Hippocampal formation (tissue), 2 donors: ENCODE measurements at regions not wholly inside any gene's neighbourhood (a gene's known extent, or its start where the extent isn't known, plus 50 kb on each side); places are given as distances from the start of the nearest gene placed in this dataset.

Experiments
- DNase-seq, 2 donors: peaks; one replicate each; lab custom pipeline; 2025; lab: John Stamatoyannopoulos, UW

DNA sequence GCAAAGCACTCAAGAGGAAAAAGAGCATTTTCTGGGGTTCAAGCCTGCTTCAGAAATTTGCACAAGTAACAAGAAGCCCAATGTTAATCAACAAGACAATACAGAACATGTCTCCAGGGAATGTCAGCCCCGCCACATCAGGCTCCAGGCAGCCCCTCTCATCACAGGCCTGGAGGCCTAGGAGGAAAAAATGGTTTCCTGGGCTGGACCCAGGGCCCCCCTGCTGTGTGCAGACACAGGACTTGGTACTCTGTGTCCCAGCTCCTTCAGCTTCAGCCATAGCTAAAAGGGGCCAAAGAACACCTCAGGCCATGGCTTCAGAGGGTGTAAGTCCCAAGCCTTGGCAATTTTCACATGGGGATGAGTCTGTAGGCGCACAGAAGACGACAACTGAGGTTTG lies 802.9 kb upstream of the KLHL29 start:
- DNase-seq, result no peak

DNA sequence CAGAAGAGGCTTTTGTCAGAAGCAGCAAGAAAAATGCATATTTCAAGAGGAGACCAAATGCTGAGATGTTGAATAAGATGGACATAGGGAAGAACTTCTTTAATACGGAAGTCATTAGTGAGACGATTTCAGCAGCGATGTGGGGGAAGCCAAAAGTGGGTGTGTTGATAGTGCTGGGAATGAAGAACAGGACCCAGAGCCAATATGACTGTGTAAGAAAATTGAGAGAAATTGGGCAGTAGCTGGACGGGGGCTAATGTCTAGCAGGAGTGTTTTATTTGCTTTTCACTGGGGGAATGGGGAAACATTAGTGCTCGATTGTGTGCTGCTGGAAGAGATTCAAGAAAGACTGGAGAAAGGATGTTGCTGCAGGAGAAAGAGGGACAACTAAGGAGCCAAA lies 788.7 kb upstream of the KLHL29 start:
- no peak for DNase-seq

DNA sequence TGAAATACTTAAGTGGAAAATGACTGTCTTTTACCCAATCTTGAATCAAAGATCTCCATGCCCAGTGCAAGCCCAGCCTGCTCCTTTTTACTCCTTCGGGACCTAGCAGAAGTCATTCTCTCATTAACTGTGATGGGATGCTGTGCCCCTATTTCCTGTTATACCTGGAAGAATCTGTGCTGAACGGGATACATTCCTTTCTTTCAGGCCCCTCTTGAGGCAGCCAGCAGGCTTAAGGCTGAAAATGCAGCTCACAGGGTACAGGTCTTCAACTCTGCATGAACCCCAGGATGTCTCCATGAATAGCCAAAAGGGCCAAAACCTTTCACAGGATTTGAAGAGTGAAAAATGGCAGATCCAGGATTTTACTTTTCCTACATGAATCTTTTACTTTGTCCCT lies 784.8 kb upstream of the KLHL29 start:
- no peak for DNase-seq

DNA sequence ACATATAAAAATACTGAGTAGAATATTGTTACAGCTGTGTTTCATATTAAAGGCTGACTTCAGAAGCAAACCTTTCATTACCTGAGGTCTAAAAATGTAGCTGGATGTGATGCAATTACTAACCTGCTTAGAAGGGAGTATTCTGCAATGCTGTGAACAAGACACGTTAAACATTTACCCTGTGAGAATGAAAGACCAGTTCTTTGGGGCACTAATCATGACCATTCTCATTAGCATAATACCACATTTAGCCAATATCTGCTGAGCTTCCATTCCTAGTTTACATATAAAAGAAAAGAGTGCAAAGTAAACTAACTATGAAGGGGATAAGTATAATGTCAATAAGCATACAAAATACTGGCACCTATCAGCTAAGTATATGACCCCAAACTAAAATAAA lies 784.0 kb upstream of the KLHL29 start:
- DNase-seq, result no peak

DNA sequence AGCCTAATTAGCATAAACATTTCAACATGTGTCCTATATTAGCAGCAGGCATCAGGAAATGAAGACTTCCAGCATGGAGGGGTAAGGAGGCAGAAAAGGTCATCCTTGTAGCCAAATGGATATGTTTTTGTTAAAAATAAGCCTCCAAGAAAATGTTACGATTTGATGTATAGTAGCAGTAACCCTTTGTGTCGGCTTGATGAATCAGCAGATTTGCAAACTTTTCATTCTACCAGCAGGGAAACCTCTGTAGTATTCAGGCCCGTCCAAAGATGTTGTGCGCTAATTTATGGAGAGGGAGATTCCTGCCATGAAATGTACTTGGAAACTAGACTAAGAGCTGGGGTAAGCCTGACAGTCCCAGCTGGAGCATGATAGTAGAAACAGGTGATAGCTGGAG lies 780.8 kb upstream of the KLHL29 start:
- DNase-seq, result no peak

DNA sequence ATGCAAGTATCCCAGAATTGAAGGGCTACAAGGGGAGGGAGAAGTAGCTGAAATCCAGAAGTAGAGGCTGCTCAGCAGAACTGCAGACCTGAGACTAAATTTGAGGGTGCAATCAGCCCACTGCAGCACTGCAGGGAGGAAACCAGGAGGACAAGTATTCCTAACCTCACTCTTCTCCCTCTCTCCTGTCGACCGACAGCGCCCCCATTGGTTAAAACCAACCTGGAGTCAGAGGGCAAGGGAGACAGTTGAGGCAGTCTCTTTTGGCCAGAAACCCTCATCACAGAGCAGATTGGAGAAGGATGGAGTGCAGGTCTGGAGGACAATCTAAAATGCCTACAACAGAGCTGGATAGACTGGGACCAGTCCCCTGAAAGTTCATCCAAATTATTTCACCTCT lies 768.9 kb upstream of the KLHL29 start:
- DNase-seq, result no peak

DNA sequence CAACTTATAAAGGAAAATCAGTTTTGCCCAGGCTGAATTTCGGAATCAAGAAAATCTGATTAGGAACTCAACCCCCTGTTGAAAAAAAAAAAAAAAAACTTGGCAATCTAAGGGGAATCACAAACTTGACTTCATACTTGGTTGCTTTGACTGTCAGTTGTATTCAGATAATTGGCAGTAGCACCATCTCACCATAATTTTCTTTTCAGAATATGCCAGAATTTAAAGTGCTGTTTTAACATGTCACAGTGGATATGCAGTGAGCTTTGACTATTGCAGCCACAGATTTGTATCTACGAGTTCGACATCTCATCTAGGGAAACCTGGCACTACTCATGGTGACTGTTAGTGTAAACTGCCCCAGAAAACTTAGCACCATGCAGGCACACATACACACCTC lies 761.4 kb upstream of the KLHL29 start:
- no peak for DNase-seq

DNA sequence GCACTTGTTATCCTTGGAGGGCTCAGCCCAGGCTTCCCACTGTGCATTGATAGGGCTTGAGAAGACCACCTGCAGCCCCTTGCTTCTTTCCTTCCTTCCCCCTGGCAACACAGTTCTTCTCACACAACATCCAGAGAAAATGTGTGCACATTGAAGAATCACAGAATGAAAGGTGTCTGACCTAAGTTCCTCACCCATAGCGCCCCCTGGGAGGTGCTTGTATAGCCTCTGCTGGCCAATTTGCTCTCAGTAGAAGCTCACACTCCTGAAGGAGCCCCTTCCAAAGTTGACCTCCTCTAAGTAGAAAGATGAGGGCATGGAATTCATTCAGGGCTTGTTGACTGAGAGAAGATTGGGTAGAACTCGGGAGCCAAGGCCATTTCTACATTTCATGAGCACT lies 758.4 kb upstream of the KLHL29 start:
- no peak for DNase-seq

DNA sequence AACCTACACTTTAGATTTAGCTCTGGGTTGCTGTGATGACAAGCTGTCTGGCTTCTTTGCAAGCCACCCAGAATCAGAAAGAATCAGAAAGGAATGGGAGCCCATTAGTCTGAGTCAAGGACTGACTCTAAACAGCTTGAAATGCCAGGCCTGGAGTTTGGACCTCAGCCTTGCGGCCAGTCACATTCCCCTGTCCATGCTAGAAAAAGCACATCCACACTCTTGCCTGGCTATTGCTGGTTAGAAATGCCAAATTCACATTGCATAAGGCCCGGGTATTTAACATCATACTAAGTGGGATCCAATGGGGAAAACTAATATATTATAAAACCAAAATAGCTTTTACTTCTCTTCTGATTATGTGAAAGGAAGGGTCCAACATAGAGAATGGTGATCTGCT lies 756.8 kb upstream of the KLHL29 start:
- DNase-seq, result no peak

DNA sequence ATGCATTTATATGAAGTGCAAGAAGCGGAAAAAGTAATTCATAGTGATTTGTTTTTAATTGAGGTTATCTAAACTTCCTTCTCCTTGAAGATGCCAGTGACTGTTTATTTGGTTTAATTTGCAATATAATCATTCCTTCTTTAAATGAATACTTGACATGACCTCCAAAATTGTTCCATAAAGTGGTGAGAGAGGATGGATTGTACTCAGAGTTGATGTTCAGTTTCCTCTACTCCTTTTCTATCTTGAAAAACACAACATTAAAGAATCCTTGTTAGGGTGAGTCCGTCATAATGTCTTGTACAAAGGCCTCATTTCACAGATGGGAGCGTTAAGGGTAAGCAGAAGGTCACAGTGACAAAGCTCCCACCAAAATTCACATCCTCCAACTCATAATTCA lies 756.1 kb upstream of the KLHL29 start:
- DNase-seq, result no peak

DNA sequence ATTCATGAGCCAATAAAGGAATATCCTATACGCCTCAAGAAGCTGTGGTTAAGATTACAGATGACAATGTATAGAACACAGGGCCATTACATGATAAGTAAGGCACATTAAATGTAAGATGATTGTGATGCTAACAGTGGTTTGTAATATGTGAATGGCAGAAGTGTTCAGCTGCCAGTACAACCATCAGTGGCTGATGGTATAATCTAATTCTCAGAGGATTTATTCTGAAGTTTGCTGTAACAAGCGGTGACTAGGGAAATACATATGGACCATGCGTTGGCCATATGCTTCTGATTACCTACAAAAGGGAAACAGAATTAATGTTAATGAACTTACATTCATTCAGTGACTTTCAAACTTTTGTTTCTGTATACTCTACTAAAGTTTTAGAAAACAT lies 750.8 kb upstream of the KLHL29 start:
- DNase-seq, result no peak

DNA sequence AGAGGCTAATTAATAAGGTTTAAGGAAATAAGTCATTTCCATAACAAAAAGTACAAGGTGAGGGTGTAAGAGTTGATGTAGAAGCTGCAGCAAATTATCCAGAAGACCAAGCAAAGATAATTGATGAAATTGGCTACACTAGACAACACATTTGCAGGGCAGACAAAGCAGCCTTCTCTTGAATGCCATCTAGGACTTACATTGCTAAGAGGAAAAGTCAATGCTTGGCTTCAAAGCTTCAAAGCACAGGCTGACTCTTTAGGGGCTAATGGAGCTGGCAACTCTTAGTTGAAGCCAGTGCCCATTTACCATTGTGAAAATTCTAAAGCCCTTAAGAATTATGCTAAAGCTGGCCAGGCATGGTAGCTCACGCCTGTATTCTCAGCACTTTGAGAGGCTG lies 728.6 kb upstream of the KLHL29 start:
- DNase-seq, result no peak

DNA sequence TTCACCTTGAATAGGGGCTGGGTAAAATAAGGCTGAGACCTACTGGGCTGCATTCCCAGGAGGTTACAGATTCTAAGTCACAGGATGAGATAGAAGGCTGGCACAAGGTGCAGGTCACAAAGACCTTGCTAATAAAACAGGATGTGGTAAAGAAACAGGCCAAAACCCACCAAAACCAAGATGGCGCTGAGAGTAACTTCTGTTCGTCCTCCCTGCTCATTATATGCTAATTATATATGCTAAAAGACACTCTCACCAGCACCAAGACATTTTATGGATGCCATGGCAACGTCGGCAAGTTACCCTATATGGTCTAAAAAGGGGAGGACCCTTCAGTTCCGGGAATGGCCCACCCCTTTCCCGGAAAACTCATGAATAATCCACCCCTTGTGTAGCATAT lies 711.5 kb upstream of the KLHL29 start:
- DNase-seq, result no peak

DNA sequence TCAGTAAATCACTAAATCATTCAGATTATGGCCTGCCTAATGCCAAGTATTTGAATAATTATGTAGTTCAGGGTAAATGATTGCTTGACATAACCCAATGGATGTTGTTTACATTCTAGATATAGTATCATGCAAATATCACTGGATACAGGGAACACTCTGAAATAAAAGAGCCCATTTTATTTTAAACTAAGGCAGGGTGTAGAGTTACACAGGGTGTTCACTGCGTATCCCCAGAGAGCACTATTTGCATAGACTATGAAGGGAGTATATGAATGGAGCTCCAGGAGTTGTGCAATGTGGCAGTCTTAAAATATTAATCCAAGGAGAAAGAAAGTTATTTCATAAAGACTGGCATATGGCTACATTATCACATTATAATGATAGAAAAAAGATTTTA lies 701.1 kb upstream of the KLHL29 start:
- DNase-seq, result no peak

DNA sequence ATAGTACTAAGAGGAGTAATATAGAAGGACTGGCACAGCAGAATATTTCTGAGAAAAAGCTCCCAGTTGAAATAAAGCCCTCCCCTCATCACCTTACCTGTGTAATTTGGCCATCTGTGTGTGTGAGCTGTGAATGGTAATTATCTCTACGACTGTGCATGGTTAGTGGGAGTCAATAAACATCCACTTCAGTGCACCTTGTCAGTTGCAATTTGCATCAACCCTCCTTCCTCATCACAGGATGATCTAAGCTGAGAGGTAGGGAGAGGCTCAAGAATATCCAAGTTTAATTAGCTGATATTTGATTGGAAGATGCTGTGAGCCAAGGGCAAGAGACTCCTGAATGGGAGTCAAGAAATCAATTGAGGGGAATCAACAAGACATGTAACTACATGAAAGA lies 694.9 kb upstream of the KLHL29 start:
- no peak for DNase-seq

DNA sequence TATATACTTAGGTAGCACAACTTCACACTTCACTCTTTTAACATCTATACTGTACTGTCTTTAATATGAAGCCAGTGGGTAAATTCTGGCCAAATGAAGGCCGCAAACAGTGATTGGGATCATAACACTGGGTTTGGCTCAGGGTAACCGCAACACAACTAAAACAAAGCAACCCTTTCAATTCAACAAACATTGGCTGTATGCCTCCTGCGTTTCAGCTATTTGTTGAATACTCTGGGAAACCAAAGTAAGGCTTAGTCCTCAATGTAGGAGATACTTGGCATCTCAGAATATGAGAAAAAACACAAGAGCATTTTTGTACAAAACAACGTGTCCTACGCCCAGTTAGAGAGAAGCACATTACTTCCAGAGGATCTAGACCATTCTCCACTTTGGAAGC lies 693.3 kb upstream of the KLHL29 start:
- no peak for DNase-seq

DNA sequence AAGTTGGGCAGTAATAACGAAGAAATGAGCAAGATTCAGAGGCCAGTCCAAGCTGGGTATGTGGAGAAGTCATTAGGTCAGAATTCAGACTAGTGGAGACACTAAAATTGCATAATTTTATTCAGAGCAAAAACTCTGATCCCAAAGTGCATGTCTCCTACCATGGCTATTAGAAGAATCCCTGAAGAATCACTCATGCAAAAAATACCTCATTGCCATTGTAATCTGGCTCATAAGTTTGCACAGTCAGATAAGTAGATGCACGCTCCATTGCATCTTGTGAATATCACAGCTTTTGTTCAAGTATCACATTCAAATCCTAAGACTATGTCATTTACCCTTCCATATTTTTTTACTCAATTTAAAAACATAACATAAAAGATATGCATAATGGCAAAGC lies 692.2 kb upstream of the KLHL29 start:
- DNase-seq, result no peak

DNA sequence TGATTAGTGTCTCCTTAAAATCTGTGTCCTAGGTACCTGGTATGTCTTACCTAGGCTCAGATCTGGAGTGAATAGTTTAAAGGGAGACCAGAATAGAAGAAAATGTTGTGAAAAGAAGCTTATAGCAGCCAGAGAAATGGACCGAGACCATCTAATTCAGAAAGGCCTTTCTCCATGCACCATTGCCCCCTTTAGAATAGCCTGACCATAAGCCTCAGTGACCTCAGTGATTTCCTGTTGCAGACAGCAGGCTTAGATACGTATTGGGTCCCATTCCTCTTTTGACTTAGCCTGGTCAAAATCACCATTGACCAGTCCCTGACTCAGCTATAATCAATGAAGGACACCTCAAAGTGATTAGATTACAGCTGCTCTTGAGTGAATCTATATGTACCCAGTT lies 690.7 kb upstream of the KLHL29 start:
- no peak for DNase-seq

DNA sequence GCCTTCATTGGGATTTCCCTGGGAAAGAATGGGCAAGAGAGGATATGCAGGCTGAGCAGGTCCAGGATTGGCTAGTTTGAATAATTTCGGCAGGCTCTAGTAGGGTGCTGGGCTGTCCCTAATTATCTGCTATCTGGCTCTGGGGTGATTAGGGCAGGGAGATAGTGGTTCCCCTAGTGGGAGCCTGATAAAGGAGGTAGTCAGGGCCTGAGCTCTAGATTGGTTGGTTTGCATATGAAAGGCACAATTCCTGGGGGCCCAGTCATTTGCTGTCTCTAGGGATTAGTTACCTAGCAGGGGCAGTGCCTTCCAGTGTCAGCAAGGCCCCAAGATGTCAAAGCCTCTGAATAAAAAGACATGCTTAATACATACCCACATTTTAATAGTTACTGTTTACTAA lies 690.1 kb upstream of the KLHL29 start:
- DNase-seq, result no peak

DNA sequence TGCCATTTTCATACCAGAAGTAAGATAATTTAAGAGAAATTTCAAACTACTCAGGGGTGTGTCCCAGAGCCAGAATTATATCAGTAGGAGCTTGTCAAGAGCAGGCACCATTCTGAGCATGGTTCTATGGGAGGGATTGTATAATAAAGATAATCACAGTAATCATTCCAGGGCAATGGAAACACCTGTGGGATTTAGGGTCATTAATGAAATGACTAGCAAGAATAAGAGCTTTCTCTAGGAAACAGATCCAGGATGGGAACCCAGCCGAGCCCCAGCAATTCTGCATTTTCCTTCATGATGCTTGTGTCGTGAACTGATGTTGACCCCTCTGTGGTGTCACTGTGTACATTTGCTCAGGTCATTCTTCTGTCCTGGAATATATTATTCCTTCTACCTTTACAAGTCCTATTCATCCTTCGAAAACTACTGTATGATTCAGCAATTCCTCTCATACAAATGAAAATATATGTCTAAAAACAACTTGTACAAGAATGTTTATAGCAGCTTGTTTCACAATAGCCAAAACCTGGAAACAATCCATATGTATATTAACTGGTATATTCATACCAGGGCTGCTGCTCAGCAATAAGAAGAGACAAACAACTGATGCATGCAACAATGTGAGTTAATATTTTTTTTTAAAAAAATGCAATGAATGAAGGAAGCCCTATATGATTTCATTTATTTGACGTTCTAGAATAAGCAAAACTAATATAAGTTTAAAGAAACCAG lies 687.8 kb upstream of the KLHL29 start:
- DNase-seq, result no peak

DNA sequence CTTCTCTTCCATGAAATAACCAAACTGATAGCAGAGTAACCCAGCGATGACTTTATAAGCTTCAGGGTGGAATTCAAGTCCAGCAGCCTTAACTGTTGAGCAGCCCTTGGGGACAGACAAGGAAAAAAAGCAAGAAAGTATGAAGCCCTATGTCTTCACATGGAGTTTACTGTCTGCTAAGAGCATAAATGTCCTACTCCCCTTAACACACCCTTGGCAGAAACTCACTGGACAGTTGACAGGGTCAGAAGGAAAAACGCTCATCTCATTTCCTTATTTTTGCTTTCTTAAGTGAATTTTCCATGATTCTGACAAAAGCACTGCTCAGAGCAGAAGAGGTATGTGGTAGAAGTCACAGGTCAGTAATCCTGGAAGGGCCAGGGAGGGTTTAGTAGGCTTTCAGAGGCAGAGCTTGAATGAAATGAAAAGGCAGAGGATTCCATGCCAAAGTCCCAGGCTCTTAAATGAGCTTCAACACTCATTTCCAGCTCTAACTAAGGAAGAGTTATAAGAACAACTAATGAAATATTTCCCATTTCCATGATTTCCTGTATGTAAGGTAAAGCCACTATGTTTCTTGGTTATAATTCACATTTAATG lies 683.3 kb upstream of the KLHL29 start:
- DNase-seq, result no peak

DNA sequence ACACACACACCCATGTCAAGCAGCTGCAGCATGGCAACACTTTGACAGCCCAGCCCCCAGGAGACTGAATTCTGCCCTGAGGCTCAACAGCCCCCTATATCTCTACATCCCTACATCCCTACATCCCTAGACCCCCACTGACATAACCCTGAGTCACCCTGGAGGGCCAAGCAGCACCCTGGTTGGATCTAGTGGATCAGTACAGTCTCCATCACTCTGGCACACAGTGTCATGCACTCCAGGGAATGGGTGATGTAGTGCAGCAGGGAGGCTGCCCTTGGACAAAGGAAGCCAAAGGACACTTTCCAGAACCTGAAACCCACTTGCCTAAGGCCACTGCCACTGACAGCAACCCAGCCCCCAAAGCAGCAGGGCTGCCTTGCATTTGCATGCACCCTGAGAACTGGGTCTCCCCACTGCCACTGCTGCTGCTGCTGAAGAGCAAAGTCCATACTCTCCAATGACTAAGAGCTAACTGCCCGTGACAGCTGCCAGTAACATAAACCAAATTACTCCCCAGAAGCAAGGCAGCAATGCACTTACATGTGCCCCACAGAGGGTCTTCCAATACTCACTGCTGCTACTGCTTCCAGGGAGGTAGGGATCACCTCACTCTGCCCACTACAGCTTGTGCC lies 681.6 kb upstream of the KLHL29 start:
- DNase-seq, result no peak

DNA sequence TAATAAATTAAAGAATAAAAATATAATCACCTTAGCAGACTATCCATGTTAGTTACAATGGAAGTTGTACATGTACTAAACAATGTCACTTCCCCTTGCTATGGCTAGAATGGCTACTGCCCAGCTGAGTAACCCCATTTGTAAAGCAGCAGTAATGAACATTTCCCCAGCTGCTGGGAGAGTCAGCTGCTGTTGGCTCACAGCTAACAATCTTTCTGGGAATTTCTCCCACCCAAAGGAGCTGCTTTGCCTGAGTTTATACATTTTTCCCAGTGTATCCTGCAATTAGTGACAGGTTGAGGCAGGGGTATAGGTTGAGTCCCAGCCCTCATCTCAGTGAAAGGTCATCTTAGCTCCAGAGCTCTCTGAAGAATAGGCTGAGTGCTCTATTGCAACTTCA lies 665.6 kb upstream of the KLHL29 start:
- no peak for DNase-seq

DNA sequence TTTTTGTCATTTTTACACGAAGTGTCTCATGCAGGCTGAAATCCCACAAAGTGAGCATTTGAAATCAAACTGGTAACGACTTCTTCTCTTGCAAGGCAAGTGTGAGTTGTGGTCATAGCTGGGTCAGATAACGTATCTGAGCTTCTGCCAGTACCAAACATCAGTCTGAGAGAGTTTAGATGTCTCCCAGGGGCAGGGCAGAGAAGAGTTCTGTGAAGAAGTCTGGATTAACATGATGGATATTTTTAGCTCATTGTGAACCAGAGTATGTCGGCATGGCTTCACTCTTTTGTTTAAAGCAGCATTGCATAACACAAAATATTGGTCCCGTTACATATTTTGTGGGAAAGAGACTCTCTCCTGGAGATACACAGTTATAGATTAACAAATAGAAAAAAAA lies 655.5 kb upstream of the KLHL29 start:
- no peak for DNase-seq
